GM12878 (cell line): ENCODE measurements at regions not wholly inside any gene's neighbourhood (a gene's known extent, or its start where the extent isn't known, plus 50 kb on each side); places are given as distances from the start of the nearest gene placed in this dataset.

Experiments
- CHD4 ChIP-seq: fragments of 200-600 bp; sonication (generic); IDR thresholded peaks from 2 replicates; pipeline ENCODE4 v1.6.1; 2016; ENCODE audit warnings: mild to moderate bottlenecking
- DPF2 ChIP-seq: fragments of 450-650 bp; IDR thresholded peaks from 2 replicates; pipeline ENCODE4 v1.6.1; 2017; ENCODE audit warnings: mild to moderate bottlenecking
- MYC ChIP-seq: IDR thresholded peaks from 2 replicates; pipeline ENCODE4 v1.6.1; 2011; ENCODE audit warnings: mild to moderate bottlenecking, low read length, moderate library complexity, inconsistent platforms; ENCODE audit not compliant: insufficient read depth, insufficient replicate concordance, insufficient read length, severe bottlenecking
- POLR2AphosphoS5 ChIP-seq: IDR thresholded peaks from 2 replicates; pipeline ENCODE4 v1.6.1; 2011; ENCODE audit warnings: mild to moderate bottlenecking, low read length, inconsistent platforms
- RAD51 ChIP-seq: fragments of 450-650 bp; IDR thresholded peaks from 2 replicates; pipeline ENCODE4 v1.6.1; 2016; ENCODE audit warnings: moderate library complexity, mild to moderate bottlenecking, inconsistent platforms
- SUZ12 ChIP-seq: fragments of 200-600 bp; sonication (generic); IDR thresholded peaks from one replicate; pipeline ENCODE4 v1.6.1; 2018; ENCODE audit warnings: antibody characterized with exemption, mild to moderate bottlenecking; ENCODE audit not compliant: unreplicated experiment
- TAF1 ChIP-seq: IDR thresholded peaks from 2 replicates; pipeline ENCODE4 v1.6.1; 2011; ENCODE audit warnings: mild to moderate bottlenecking, low read depth, low read length, borderline replicate concordance
- TCF12 ChIP-seq: IDR thresholded peaks from 2 replicates; pipeline ENCODE4 v1.6.1; 2011; ENCODE audit warnings: low read depth, mild to moderate bottlenecking, low read length
- TF ChIP-seq, protein P1 (sequence below): IDR thresholded peaks from 2 replicates; pipeline ENCODE4 v1.6.1; 2012; ENCODE audit warnings: mild to moderate bottlenecking, low read depth, low read length
- TF ChIP-seq, protein P2 (sequence below), 3 experiments: IDR thresholded peaks in 2 of 3; conservative IDR thresholded peaks in 1 of 3; 2 replicates each; pipeline ENCODE4 v1.5.1; 2011; ENCODE audit warnings: low read depth in 3 of 3, low read length in 3 of 3, mild to moderate bottlenecking in 3 of 3, control low read depth in 2 of 3, moderate library complexity in 2 of 3, inconsistent platforms in 1 of 3, mixed read lengths in 1 of 3; ENCODE audit not compliant: control insufficient read depth in 2 of 3, insufficient read depth in 1 of 3; ENCODE audit errors: extremely low read depth in 1 of 3
- TF ChIP-seq, protein P3 (sequence below): IDR thresholded peaks from 2 replicates; pipeline ENCODE4 v1.6.1; 2011; ENCODE audit warnings: low read depth, low read length, improper control_type of control experiment, borderline replicate concordance
- TF ChIP-seq, protein P4 (sequence below): IDR thresholded peaks from 2 replicates; pipeline ENCODE4 v1.6.1; 2011; ENCODE audit warnings: borderline replicate concordance, low read depth, mild to moderate bottlenecking, moderate library complexity, mixed read lengths, low read length; ENCODE audit not compliant: insufficient read depth; ENCODE audit errors: extremely low read length

DNA sequence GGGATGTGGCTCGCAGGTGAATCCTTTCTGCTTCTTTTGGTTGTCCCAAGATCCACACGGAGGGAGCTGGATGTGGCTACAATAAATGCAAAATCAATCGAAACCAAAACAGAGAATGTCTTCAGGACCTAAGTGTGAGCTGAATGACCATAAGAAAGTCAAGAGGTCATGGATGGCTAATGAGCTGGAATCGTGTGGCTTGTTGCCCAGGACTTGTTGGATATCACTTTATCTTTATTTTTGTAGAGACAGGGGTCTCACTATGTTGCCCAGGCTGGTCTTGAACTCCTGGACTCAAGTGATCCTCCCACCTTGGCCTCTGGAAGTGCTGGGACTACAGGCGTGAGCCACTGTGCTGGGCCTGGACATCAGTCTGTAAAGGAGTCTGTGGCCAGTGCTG lies 326.8 kb upstream of the N4BP1 start:
- TF ChIP-seq TCF12 (no peak), RAD51 (no peak), TAF1 (no peak), CHD4 (no peak), POLR2AphosphoS5 (no peak), SUZ12 (no peak), MYC (no peak), DPF2 (no peak)
- TF ChIP-seq, protein P1, sequence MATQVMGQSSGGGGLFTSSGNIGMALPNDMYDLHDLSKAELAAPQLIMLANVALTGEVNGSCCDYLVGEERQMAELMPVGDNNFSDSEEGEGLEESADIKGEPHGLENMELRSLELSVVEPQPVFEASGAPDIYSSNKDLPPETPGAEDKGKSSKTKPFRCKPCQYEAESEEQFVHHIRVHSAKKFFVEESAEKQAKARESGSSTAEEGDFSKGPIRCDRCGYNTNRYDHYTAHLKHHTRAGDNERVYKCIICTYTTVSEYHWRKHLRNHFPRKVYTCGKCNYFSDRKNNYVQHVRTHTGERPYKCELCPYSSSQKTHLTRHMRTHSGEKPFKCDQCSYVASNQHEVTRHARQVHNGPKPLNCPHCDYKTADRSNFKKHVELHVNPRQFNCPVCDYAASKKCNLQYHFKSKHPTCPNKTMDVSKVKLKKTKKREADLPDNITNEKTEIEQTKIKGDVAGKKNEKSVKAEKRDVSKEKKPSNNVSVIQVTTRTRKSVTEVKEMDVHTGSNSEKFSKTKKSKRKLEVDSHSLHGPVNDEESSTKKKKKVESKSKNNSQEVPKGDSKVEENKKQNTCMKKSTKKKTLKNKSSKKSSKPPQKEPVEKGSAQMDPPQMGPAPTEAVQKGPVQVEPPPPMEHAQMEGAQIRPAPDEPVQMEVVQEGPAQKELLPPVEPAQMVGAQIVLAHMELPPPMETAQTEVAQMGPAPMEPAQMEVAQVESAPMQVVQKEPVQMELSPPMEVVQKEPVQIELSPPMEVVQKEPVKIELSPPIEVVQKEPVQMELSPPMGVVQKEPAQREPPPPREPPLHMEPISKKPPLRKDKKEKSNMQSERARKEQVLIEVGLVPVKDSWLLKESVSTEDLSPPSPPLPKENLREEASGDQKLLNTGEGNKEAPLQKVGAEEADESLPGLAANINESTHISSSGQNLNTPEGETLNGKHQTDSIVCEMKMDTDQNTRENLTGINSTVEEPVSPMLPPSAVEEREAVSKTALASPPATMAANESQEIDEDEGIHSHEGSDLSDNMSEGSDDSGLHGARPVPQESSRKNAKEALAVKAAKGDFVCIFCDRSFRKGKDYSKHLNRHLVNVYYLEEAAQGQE, result no peak
- TF ChIP-seq, protein P2, sequence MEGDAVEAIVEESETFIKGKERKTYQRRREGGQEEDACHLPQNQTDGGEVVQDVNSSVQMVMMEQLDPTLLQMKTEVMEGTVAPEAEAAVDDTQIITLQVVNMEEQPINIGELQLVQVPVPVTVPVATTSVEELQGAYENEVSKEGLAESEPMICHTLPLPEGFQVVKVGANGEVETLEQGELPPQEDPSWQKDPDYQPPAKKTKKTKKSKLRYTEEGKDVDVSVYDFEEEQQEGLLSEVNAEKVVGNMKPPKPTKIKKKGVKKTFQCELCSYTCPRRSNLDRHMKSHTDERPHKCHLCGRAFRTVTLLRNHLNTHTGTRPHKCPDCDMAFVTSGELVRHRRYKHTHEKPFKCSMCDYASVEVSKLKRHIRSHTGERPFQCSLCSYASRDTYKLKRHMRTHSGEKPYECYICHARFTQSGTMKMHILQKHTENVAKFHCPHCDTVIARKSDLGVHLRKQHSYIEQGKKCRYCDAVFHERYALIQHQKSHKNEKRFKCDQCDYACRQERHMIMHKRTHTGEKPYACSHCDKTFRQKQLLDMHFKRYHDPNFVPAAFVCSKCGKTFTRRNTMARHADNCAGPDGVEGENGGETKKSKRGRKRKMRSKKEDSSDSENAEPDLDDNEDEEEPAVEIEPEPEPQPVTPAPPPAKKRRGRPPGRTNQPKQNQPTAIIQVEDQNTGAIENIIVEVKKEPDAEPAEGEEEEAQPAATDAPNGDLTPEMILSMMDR (IDR thresholded peaks at IDR 0.05 in 2 of 3, conservative IDR thresholded peaks at IDR 0.05 in 1 of 3; ENCODE audit: control insufficient read depth in 2 of 3, extremely low read depth in 1 of 3, insufficient read depth in 1 of 3, low read depth in 3 of 3, low read length in 3 of 3), result no peak
- TF ChIP-seq, protein P3, sequence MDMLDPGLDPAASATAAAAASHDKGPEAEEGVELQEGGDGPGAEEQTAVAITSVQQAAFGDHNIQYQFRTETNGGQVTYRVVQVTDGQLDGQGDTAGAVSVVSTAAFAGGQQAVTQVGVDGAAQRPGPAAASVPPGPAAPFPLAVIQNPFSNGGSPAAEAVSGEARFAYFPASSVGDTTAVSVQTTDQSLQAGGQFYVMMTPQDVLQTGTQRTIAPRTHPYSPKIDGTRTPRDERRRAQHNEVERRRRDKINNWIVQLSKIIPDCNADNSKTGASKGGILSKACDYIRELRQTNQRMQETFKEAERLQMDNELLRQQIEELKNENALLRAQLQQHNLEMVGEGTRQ, result no peak
- TF ChIP-seq, protein P4, sequence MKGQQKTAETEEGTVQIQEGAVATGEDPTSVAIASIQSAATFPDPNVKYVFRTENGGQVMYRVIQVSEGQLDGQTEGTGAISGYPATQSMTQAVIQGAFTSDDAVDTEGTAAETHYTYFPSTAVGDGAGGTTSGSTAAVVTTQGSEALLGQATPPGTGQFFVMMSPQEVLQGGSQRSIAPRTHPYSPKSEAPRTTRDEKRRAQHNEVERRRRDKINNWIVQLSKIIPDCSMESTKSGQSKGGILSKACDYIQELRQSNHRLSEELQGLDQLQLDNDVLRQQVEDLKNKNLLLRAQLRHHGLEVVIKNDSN, result no peak
